ENCODE measurements at regions not wholly inside any gene's neighbourhood (a gene's known extent, or its start where the extent isn't known, plus 50 kb on each side); places are given as distances from the start of the nearest gene placed in this dataset.

- H3K36me3 ChIP-seq (ENCODE audit: control insufficient read depth, insufficient read depth, low read length), result no peaks in the 10 kb centered on the region
- H3K4me1 ChIP-seq, result no peaks in the 10 kb centered on the region
- BruUV-seq (replicated peaks), result no TSS peak
- no peak for TF ChIP-seq CTCF (IDR thresholded peaks at IDR 0.05; ENCODE audit: insufficient read depth in 1 of 2, low read depth in 1 of 2, low read length in 1 of 2, severe bottlenecking in 1 of 2, unreplicated experiment in 1 of 2)
- ChIA-PET CTCF (no interaction called here), POLR2A (no interaction called here)
- H3K27me3 Mint-ChIP-seq (ENCODE audit: insufficient read depth, unreplicated experiment), result peaks cover 9% of the 10 kb centered on the region
- no peaks in the 10 kb centered on the region; the same call in 1 of the 2 replicates for H3K27me3 ChIP-seq (replicated peaks; ENCODE audit: control insufficient read depth, insufficient read depth, low read length)
- no peak overlapping the region for H3K27ac Mint-ChIP-seq (ENCODE audit: unreplicated experiment)
- no peak overlapping the region for H3K4me3 Mint-ChIP-seq (ENCODE audit: unreplicated experiment)
- no peaks in the 10 kb centered on the region for H3K4me1 Mint-ChIP-seq (ENCODE audit: low read depth, unreplicated experiment)
- H3K36me3 Mint-ChIP-seq (ENCODE audit: insufficient read depth, unreplicated experiment), result no peaks in the 10 kb centered on the region
- peaks cover 8% of the 10 kb centered on the region for H3K9me3 Mint-ChIP-seq (ENCODE audit: unreplicated experiment)
- no peak overlapping the region for H3K4me3 ChIP-seq (ENCODE audit: low read depth, low read length)
- intact Hi-C loops (cut with micrococcal nuclease; ENCODE audit: unreplicated experiment), result loop anchor here (5.0 kb wide), 1 partner anchor 38 kb away; no protein-coding TSS in a partner anchor
- no peak for DNase-seq
- no peaks in the 10 kb centered on the region for H3K9me3 ChIP-seq
Observed at GRCh38 chr15:31228980-31229826, 97.4 kb upstream of the KLF13 start.

GRCh38 chr15:31230630-31231485 is 95.8 kb upstream of the KLF13 start:
- POLR2A ChIA-PET, result no interaction called here
- CTCF ChIA-PET, result no interaction called here

More at GRCh38 chr15:31230630-31231485, 95.8 kb upstream of the KLF13 start:
- no peaks in the 10 kb centered on the region for H3K4me1 ChIP-seq
- Mint-ChIP-seq H3K27ac (ENCODE audit: unreplicated experiment) (no peak overlapping the region), H3K4me3 (ENCODE audit: unreplicated experiment) (no peak overlapping the region), H3K4me1 (ENCODE audit: low read depth, unreplicated experiment) (no peaks in the 10 kb centered on the region), H3K27me3 (ENCODE audit: insufficient read depth, unreplicated experiment) (peaks cover 6% of the 10 kb centered on the region), H3K36me3 (ENCODE audit: insufficient read depth, unreplicated experiment) (no peaks in the 10 kb centered on the region), H3K9me3 (ENCODE audit: unreplicated experiment) (peaks cover 8% of the 10 kb centered on the region)
- no peaks in the 10 kb centered on the region; the same call in 1 of the 2 replicates for H3K27me3 ChIP-seq (replicated peaks; ENCODE audit: control insufficient read depth, insufficient read depth, low read length)
- no peak overlapping the region for H3K4me3 ChIP-seq (ENCODE audit: low read depth, low read length)
- no peaks in the 10 kb centered on the region for H3K9me3 ChIP-seq
- no TSS peak for BruUV-seq (replicated peaks)
- intact Hi-C loops (cut with micrococcal nuclease; ENCODE audit: unreplicated experiment), result no loop called here
- no peaks in the 10 kb centered on the region for H3K36me3 ChIP-seq (ENCODE audit: control insufficient read depth, insufficient read depth, low read length)
- no peak for TF ChIP-seq CTCF (IDR thresholded peaks at IDR 0.05; ENCODE audit: insufficient read depth in 1 of 2, low read depth in 1 of 2, low read length in 1 of 2, severe bottlenecking in 1 of 2, unreplicated experiment in 1 of 2)
- DNase-seq, result no peak

All from Caco-2 (cell line).